CD14-positive monocyte (primary cell): ENCODE measurements at regions not wholly inside any gene's neighbourhood (a gene's known extent, or its start where the extent isn't known, plus 50 kb on each side); places are given as distances from the start of the nearest gene placed in this dataset.

Experiments used
- DNase-seq, 3 donors: peaks; one replicate each; pipeline ENCODE4 v3.0.0-alpha.2; 2011 to 2022
- H2AFZ ChIP-seq: 2 replicates; pipeline ENCODE4 v1.6.0; 2012; ENCODE audit warnings: mild to moderate bottlenecking, low read depth, low read length, inconsistent platforms; ENCODE audit not compliant: insufficient read depth, poor library complexity, severe bottlenecking
- H3K27ac ChIP-seq, 2 donors: 1 replicate in 1 of 2; 2 replicates in 1 of 2; pipeline ENCODE4 v1.5.1; 2012 to 2013; ENCODE audit warnings: low read length in 2 of 2, control low read depth in 1 of 2, inconsistent platforms in 1 of 2, low read depth in 1 of 2, mild to moderate bottlenecking in 1 of 2
- H3K27me3 ChIP-seq, 2 donors: one replicate each; pipeline versions ENCODE4 v1.6.0 to v1.6.1; 2011 to 2013; ENCODE audit warnings: low read length in 2 of 2; ENCODE audit not compliant: control insufficient read depth in 2 of 2, insufficient read depth in 2 of 2
- H3K36me3 ChIP-seq, 2 donors: replicated peaks in 1 of 2; 1 replicate in 1 of 2; 2 replicates in 1 of 2; pipeline versions ENCODE4 v1.5.1 to v1.6.1; 2012 to 2013; ENCODE audit warnings: low read length in 2 of 2, control low read depth in 1 of 2, inconsistent platforms in 1 of 2, mild to moderate bottlenecking in 1 of 2; ENCODE audit not compliant: insufficient read depth in 2 of 2, control insufficient read depth in 1 of 2
- H3K4me1 ChIP-seq, 2 donors: 1 replicate in 1 of 2; 2 replicates in 1 of 2; pipeline versions ENCODE4 v1.5.1 to v1.6.1; 2012 to 2013; ENCODE audit warnings: low read length in 2 of 2, control low read depth in 1 of 2, inconsistent platforms in 1 of 2, mild to moderate bottlenecking in 1 of 2, moderate library complexity in 1 of 2; ENCODE audit not compliant: insufficient read depth in 2 of 2, control insufficient read depth in 1 of 2
- H3K4me2 ChIP-seq: replicated peaks from 2 replicates; pipeline ENCODE3; 2012; ENCODE audit warnings: low read length, moderate library complexity, mild to moderate bottlenecking; ENCODE audit not compliant: poor library complexity, severe bottlenecking; ENCODE audit errors: extremely low read depth
- H3K4me3 ChIP-seq, 3 experiments: fragments of 200-600 bp in 1 of 3; sonication (generic) in 1 of 3; replicated peaks in 1 of 3; 1 replicate in 2 of 3; 2 replicates in 1 of 3; pipeline ENCODE4 v1.5.1; 2011 to 2013; ENCODE audit warnings: low read length in 3 of 3, mild to moderate bottlenecking in 3 of 3, control low read depth in 2 of 3, low read depth in 2 of 3, inconsistent platforms in 1 of 3, moderate library complexity in 1 of 3
- H3K79me2 ChIP-seq: 2 replicates; pipeline ENCODE4 v1.6.0; 2012; ENCODE audit warnings: mild to moderate bottlenecking, control low read depth, inconsistent platforms, low read length, moderate library complexity; ENCODE audit not compliant: insufficient read depth
- H3K9ac ChIP-seq: 2 replicates; pipeline ENCODE4 v1.6.0; 2017; ENCODE audit warnings: low read length, mild to moderate bottlenecking; ENCODE audit not compliant: insufficient read depth, poor library complexity, severe bottlenecking
- H3K9me3 ChIP-seq, 2 donors: replicated peaks in 1 of 2; 1 replicate in 1 of 2; 2 replicates in 1 of 2; pipeline versions ENCODE4 v1.5.1 to v1.6.1; 2012 to 2013; ENCODE audit warnings: low read length in 2 of 2, control low read depth in 1 of 2; ENCODE audit not compliant: control insufficient read depth in 1 of 2, insufficient read depth in 1 of 2
- H4K20me1 ChIP-seq: 2 replicates; pipeline ENCODE4 v1.6.0; 2012; ENCODE audit warnings: mild to moderate bottlenecking, low read length, control low read depth, moderate library complexity; ENCODE audit not compliant: insufficient read depth
- H3K27ac Mint-ChIP-seq, 7 donors: one replicate each; pipeline ENCODE4 v1.8.0; 2020; ENCODE audit warnings: mild to moderate bottlenecking in 7 of 7, mixed read lengths in 7 of 7, moderate library complexity in 6 of 7, inconsistent platforms in 2 of 7
- H3K27me3 Mint-ChIP-seq, 3 donors: one replicate each; pipeline ENCODE4 v1.8.0; 2021 to 2022; ENCODE audit warnings: low read depth in 3 of 3, mild to moderate bottlenecking in 3 of 3, mixed read lengths in 3 of 3, moderate library complexity in 3 of 3, inconsistent platforms in 1 of 3
- H3K36me3 Mint-ChIP-seq, 2 donors: one replicate each; pipeline ENCODE4 v1.8.0; 2020; ENCODE audit warnings: mixed read lengths in 2 of 2, inconsistent platforms in 1 of 2, mild to moderate bottlenecking in 1 of 2
- H3K4me1 Mint-ChIP-seq: one replicate; pipeline ENCODE4 v1.8.0; 2020; ENCODE audit warnings: mild to moderate bottlenecking, mixed read lengths
- H3K4me3 Mint-ChIP-seq, 2 donors: one replicate each; pipeline ENCODE4 v1.8.0; 2020; ENCODE audit warnings: mild to moderate bottlenecking in 2 of 2, mixed read lengths in 2 of 2, moderate library complexity in 1 of 2
- H3K9me3 Mint-ChIP-seq, 7 donors: one replicate each; pipeline ENCODE4 v1.8.0; 2020 to 2022; ENCODE audit warnings: mixed read lengths in 7 of 7, mild to moderate bottlenecking in 6 of 7, moderate library complexity in 6 of 7, inconsistent platforms in 2 of 7
- CTCF ChIP-seq: fragments of 200-600 bp; IDR thresholded peaks from one replicate; pipeline ENCODE4 v1.8.0; 2022; ENCODE audit warnings: antibody characterized with exemption, mild to moderate bottlenecking
- WGBS: methylation state at CpG from one replicate; pipeline ENCODE4 v1.1.5; 2013; ENCODE audit warnings: missing lambda C conversion rate; ENCODE audit not compliant: insufficient coverage; 5-methylcytosine and 5-hydroxymethylcytosine counted together
- intact Hi-C, 2 donors: fragments of 100-400 bp; cut with micrococcal nuclease; formaldehyde crosslinking; loops; one replicate each; pipeline versions ENCODE4 v1.15.0 to v1.15.1; 2023

- no peaks in the 10 kb centered on the region for H3K27me3 ChIP-seq
- Mint-ChIP-seq H3K4me1 (no peaks in the 10 kb centered on the region), H3K27ac (no peak overlapping the region), H3K4me3 (no peak overlapping the region), H3K27me3 (no peaks in the 10 kb centered on the region), H3K36me3 (no peaks in the 10 kb centered on the region), H3K9me3 (no peaks in the 10 kb centered on the region)
- DNase-seq: no peak
- H3K79me2 ChIP-seq: no peaks in the 10 kb centered on the region
- H4K20me1 ChIP-seq: no peaks in the 10 kb centered on the region
- no CpG with 5 or more reads among the region's 2 CpGs for WGBS
- H3K27ac ChIP-seq: no peak overlapping the region
- H3K36me3 ChIP-seq: no peaks in the 10 kb centered on the region
- H3K9me3 ChIP-seq: no peaks in the 10 kb centered on the region
- H3K4me3 ChIP-seq: no peak overlapping the region
- no peak overlapping the region for H3K4me2 ChIP-seq
- no peak overlapping the region for H2AFZ ChIP-seq
- H3K4me1 ChIP-seq: no peaks in the 10 kb centered on the region
- TF ChIP-seq CTCF: no peak
- no peak overlapping the region for H3K9ac ChIP-seq
- intact Hi-C loops: no loop called here
Measured at GRCh38 chr16:8251727-8252126, 338.6 kb downstream of the TMEM114 start.

- Mint-ChIP-seq H3K27me3 (no peaks in the 10 kb centered on the region), H3K4me3 (no peak overlapping the region), H3K27ac (no peak overlapping the region), H3K4me1 (no peaks in the 10 kb centered on the region), H3K36me3 (no peaks in the 10 kb centered on the region), H3K9me3 (no peaks in the 10 kb centered on the region)
- H4K20me1 ChIP-seq: no peaks in the 10 kb centered on the region
- intact Hi-C loops: no loop called here
- DNase-seq: no peak
- no peak overlapping the region for H3K9ac ChIP-seq
- H3K79me2 ChIP-seq: no peaks in the 10 kb centered on the region
- H2AFZ ChIP-seq: no peak overlapping the region
- no peak overlapping the region for H3K4me2 ChIP-seq
- H3K9me3 ChIP-seq: no peaks in the 10 kb centered on the region
- WGBS: no CpG with 5 or more reads among the region's 3 CpGs
- no peak overlapping the region for H3K27ac ChIP-seq
- no peak for TF ChIP-seq CTCF
- no peaks in the 10 kb centered on the region for H3K27me3 ChIP-seq
- H3K4me1 ChIP-seq: no peaks in the 10 kb centered on the region
- no peaks in the 10 kb centered on the region for H3K36me3 ChIP-seq
- H3K4me3 ChIP-seq: no peak overlapping the region
Measured at GRCh38 chr16:8251298-8251697, 339.0 kb downstream of the TMEM114 start.
